Gastroesophageal sphincter (tissue), 4 donors: ENCODE measurements at regions not wholly inside any gene's neighbourhood (a gene's known extent, or its start where the extent isn't known, plus 50 kb on each side); places are given as distances from the start of the nearest gene placed in this dataset.

ENCODE experiments used
- ATAC-seq: fragments of 150-250 bp; one replicate; pipeline ENCODE4 v1.9.1; 2016; ENCODE audit warnings: mild to moderate bottlenecking, moderate library complexity
- H3K27ac ChIP-seq, 4 donors: fragments of 200-600 bp; sonication (generic) in 3 of 4; 1 replicate in 3 of 4; 2 replicates in 1 of 4; pipeline ENCODE4 v1.5.1; 2016 to 2019
- H3K27me3 ChIP-seq: fragments of 200-600 bp; sonication (generic); one replicate; pipeline ENCODE4 v1.5.1; 2019
- H3K36me3 ChIP-seq, 2 donors: fragments of 200-600 bp; sonication (generic); one replicate each; pipeline ENCODE4 v1.5.1; 2019; ENCODE audit warnings: control low read depth in 1 of 2
- H3K4me1 ChIP-seq, 3 donors: fragments of 200-600 bp; sonication (generic); 1 replicate in 2 of 3; 2 replicates in 1 of 3; pipeline ENCODE4 v1.5.1; 2016 to 2019; ENCODE audit warnings: control low read depth in 2 of 3
- H3K4me3 ChIP-seq, 2 donors: fragments of 200-600 bp; sonication (generic); one replicate each; pipeline ENCODE4 v1.5.1; 2019; ENCODE audit warnings: mild to moderate bottlenecking in 1 of 2, moderate library complexity in 1 of 2
- H3K9me3 ChIP-seq, 3 donors: fragments of 200-600 bp; sonication (generic); one replicate each; pipeline ENCODE4 v1.5.1; 2017 to 2019; ENCODE audit warnings: control low read depth in 2 of 3
- EP300 ChIP-seq: sonication (generic); formaldehyde crosslinking; IDR thresholded peaks from one replicate; pipeline ENCODE4 v1.6.1; 2017; ENCODE audit warnings: antibody characterized with exemption, mild to moderate bottlenecking
- POLR2A ChIP-seq, 2 donors: fragments of 450-650 bp; IDR thresholded peaks; one replicate each; pipeline ENCODE4 v1.6.1; 2017; ENCODE audit warnings: antibody characterized with exemption in 2 of 2, mild to moderate bottlenecking in 2 of 2, moderate library complexity in 1 of 2
- POLR2AphosphoS5 ChIP-seq: sonication (generic); formaldehyde crosslinking; IDR thresholded peaks from one replicate; pipeline ENCODE4 v1.6.1; 2017; ENCODE audit warnings: antibody characterized with exemption
- WGBS, 2 donors: methylation state at CpG; one replicate each; pipeline ENCODE4 v1.1.5; 2018; ENCODE audit warnings: low coverage in 1 of 2; 5-methylcytosine and 5-hydroxymethylcytosine counted together
- TF ChIP-seq, protein P1 (sequence below), 4 experiments: fragments of 200-600 bp in 2 of 4; fragments of 450-650 bp in 2 of 4; sonication (generic) in 1 of 4; IDR thresholded peaks; one replicate each; pipeline ENCODE4 v1.5.1; 2017 to 2019; ENCODE audit warnings: antibody characterized with exemption in 4 of 4, mild to moderate bottlenecking in 2 of 4, moderate library complexity in 2 of 4

DNA sequence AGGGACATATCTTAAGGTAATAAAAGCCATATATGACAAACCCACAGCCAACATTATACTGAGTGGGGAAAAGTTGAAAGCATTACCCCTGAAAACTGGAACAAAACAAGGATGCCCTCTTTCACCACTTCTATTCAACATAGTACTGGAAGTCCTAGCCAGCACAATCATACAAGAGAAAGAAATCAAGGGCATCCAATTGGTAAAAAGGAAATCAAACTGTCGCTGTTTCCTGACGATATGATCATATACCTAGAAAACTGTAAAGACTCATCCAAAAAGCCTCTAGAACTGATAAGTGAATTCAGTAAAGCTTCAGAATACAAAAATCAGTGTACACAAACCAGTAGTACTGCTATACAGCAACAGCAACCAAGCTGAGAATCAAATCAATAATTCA lies 53.8 kb upstream of the PSME4 start:
- TF ChIP-seq POLR2AphosphoS5, result no peak
- TF ChIP-seq, protein P1, sequence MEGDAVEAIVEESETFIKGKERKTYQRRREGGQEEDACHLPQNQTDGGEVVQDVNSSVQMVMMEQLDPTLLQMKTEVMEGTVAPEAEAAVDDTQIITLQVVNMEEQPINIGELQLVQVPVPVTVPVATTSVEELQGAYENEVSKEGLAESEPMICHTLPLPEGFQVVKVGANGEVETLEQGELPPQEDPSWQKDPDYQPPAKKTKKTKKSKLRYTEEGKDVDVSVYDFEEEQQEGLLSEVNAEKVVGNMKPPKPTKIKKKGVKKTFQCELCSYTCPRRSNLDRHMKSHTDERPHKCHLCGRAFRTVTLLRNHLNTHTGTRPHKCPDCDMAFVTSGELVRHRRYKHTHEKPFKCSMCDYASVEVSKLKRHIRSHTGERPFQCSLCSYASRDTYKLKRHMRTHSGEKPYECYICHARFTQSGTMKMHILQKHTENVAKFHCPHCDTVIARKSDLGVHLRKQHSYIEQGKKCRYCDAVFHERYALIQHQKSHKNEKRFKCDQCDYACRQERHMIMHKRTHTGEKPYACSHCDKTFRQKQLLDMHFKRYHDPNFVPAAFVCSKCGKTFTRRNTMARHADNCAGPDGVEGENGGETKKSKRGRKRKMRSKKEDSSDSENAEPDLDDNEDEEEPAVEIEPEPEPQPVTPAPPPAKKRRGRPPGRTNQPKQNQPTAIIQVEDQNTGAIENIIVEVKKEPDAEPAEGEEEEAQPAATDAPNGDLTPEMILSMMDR (IDR thresholded peaks at IDR 0.05), result no peak
- TF ChIP-seq POLR2A (IDR thresholded peaks at IDR 0.05), result no peak
- no peak for TF ChIP-seq EP300
- Histone ChIP-seq H3K27me3 (no peaks in the 10 kb centered on the region), H3K4me3 (no peak overlapping the region), H3K27ac (no peak overlapping the region), H3K36me3 (no peaks in the 10 kb centered on the region), H3K4me1 (no peaks in the 10 kb centered on the region), H3K9me3 (peaks cover 0 to 10% (median 0%) of the 10 kb centered on the region in 3 donors)
- no peak for ATAC-seq
- 93 to 100% methylated on average over 2 of the region's 2 CpGs for WGBS, 2 donors

DNA sequence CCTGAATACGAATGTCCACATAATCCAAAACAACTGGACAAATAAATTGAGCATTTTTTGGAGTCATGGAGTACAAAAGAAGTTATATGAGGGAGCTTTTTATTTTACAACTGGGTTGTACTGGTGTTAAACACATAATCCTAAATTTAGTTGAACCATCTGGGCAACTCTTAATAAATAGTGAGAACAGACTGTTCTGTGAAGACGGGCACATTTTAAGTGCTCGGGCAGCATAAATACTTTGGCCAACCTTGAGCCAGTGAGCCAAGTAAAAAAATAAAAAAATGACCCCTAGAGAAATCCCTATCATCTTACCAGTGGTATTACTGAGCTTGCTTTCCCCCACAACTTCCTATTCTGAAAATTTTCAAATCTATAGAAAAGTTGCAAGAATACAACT lies 50.9 kb upstream of the PSME4 start:
- TF ChIP-seq EP300 (no peak), POLR2A (IDR thresholded peaks at IDR 0.05) (no peak), POLR2AphosphoS5 (no peak)
- TF ChIP-seq, protein P1 (IDR thresholded peaks at IDR 0.05), result no peak
- WGBS, 2 donors, result 50 to 62% methylated on average over 3 of the region's 3 CpGs
- H3K4me3 ChIP-seq, result no peak overlapping the region
- no peak for ATAC-seq
- peak overlapping the region in 1 of 4 donors; percentile 12 for H3K27ac ChIP-seq
- no peaks in the 10 kb centered on the region for H3K36me3 ChIP-seq
- peaks cover 0 to 10% (median 0%) of the 10 kb centered on the region in 3 donors for H3K9me3 ChIP-seq
- no peaks in the 10 kb centered on the region for H3K4me1 ChIP-seq
- H3K27me3 ChIP-seq, result no peaks in the 10 kb centered on the region

DNA sequence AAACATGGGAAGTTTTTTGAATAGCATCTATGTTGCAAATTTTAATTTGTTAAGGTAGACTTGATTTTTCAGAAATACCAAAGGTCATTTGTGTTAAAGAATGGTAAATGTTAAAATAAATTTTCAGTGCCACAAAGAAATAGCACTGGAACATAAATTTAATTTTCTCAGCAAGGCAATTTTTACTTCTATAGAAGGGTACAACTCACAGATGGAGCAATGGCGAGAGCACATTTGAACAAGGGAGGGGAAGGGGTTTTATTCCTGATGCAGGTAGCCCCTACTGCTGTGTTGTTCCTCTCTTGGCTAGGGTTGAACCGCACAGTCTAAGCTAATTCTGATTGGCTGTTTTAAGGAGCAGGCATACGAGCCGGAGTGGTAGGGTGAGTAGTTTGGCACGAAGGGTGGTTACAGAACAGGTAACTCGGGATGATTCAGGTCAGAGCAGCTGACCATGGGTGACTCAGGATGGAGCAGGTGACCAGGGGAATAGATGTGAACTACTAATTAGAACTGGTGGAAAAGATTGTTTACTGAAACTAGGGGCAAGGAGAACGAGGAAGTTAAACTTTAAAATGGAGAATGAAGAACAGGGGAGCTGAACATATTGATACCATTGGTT lies 50.1 kb upstream of the PSME4 start:
- H3K4me1 ChIP-seq, result peaks cover 0 to 8% (median 0%) of the 10 kb centered on the region in 3 donors
- 93 to 96% methylated on average over 6 to 7 of the region's 7 CpGs for WGBS, 2 donors
- TF ChIP-seq POLR2AphosphoS5 (no peak), EP300 (no peak), POLR2A (IDR thresholded peaks at IDR 0.05) (no peak)
- TF ChIP-seq, protein P1 (IDR thresholded peaks at IDR 0.05), result no peak
- no peak overlapping the region for H3K4me3 ChIP-seq
- no peaks in the 10 kb centered on the region for H3K36me3 ChIP-seq
- H3K27ac ChIP-seq, result peak overlapping the region in 1 of 4 donors; percentile 12
- peaks cover 0 to 10% (median 0%) of the 10 kb centered on the region in 3 donors for H3K9me3 ChIP-seq
- ATAC-seq, result no peak
- no peaks in the 10 kb centered on the region for H3K27me3 ChIP-seq
